ENCODE measurements at regions not wholly inside any gene's neighbourhood (a gene's known extent, or its start where the extent isn't known, plus 50 kb on each side); places are given as distances from the start of the nearest gene placed in this dataset.

DNA sequence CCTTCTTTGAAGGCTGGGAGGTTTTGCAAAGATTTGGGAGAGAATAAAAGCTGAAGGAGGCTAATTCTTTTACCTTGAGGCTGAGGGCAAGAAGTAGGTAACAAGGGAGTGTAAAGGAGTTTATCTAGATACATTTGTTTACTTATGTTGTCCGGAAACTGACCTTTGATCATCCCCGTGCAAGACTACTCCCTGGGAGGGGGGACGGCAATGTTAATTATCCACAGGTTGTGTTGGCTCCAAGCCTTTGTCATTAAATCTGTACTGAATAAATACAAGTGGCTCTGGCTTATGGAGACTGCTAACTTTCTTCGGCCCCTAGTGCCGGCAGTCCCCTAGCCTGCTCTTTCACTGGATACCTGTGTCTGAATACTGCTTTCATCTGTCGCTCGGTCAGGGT, 1250.6 kb upstream of the LRRTM3 start:
- DNase-seq (ENCODE audit: low read depth): no peak

DNA sequence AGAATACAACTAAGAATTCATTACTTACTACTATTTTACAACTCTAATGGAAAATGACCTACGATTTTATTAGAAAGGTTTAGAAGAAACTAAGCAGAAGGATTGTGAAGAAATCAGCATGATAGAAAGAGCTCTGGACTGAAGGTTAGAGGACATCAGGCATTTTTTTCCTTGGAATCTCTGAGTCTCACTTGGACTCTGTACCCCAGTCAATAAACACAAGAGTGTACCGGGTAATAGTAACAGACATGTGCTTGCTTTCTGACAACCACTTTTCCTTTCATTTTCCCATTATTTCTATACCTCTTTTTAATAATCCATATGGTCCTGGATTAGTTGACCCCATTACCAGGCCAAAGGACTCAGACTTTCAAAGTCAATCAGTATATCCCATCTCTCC, 1240.9 kb upstream of the LRRTM3 start:
- DNase-seq (ENCODE audit: low read depth): no peak

DNA sequence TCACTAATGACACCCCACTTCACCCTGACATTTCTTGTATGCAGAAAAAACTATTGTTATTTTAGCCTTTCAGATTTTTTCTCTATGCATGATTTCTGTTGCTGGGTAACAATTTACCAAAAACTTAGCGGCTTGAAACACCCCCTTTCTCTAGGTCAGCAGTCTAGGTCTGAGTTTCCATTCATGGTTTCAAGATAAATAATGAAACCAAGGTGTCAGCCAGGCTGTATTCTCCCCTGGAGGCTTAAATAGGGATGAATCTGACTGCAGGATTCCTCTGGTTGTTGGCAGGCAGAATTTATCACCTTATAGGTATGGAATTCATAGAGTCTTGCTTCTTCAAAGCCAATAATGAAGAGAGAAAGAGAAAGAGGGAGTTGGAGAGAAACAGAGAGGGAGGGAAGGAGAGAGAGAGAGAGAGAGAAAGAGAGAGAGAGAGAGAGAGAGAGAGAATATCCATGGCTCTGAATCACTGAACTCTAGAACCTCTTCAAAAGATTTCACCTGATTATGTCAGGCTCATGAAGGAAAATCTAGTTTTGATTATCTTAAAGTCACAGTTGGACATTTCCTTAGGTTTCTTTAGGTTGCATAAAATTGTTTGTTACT, 1224.6 kb upstream of the LRRTM3 start:
- no peak for DNase-seq (ENCODE audit: low read depth)

GRCh38 chr10:65708057-65708456, 1217.8 kb upstream of the LRRTM3 start:
- DNase-seq (ENCODE audit: low read depth): no peak

DNA sequence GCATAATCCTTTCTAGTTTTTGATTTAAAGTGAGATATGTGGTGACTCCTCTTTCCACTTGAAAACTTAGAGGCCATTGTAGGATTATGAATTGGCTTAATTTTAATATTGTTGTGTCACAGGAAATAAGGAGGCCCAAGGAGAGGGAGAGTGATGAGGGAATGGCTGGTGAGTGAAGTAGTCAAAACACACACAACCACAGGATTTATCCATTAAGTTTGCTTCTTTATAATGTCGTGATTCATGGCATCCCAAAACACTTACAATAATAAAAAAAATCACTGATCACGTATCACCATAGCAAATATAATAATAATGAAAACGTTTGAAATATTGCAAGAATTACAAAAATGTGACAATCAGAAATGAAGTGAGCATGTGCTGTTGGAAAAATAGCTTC, 1215.5 kb upstream of the LRRTM3 start:
- no peak for DNase-seq (ENCODE audit: low read depth)

DNA sequence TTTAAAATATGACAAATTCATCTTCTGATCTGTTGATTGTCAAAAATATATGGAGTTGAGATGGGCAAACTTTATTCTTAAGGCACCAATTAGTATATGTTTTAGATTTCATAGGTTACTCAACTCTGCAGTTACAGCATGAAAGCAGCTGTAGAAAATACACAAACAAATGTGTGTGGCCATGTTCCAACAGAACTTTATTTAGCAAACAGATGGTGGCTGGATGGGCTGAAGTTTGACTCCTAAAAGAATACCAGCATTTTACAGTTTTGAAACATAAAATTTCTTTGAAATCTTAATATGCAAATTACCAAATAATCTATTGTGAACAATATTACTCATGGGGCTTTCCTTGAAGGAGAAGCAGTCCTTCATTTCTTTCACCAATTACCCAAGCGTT, 1206.0 kb upstream of the LRRTM3 start:
- no peak for DNase-seq (ENCODE audit: low read depth)

GRCh38 chr10:65720901-65721300, 1204.9 kb upstream of the LRRTM3 start:
- DNase-seq (ENCODE audit: low read depth): no peak

GRCh38 chr10:65723525-65723924, 1202.3 kb upstream of the LRRTM3 start:
- DNase-seq (ENCODE audit: low read depth): no peak

- no peak for DNase-seq (ENCODE audit: low read depth)
Measured at GRCh38 chr10:65735382-65735781, 1190.5 kb upstream of the LRRTM3 start.

- no peak for DNase-seq (ENCODE audit: low read depth)
Measured at GRCh38 chr10:65742906-65743305, 1182.9 kb upstream of the LRRTM3 start.

DNA sequence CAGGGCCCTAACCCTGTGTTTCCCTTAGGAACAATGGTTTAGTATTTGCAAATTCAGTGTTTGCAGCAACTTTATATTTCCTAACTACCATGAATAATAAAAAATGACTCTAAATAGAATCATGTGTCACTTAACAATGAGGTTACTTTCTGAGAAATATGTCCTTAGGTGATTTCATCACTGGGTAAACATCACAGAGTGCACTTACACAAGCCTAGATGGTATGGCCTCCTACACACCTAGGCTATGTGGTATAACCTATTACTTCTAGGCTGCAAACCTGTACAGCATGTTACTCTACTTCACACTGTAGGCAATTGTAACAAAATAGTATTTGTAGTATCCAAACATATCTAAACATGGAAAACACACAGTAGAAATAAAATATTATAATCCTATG, 1174.6 kb upstream of the LRRTM3 start:
- no peak for DNase-seq (ENCODE audit: low read depth)

DNA sequence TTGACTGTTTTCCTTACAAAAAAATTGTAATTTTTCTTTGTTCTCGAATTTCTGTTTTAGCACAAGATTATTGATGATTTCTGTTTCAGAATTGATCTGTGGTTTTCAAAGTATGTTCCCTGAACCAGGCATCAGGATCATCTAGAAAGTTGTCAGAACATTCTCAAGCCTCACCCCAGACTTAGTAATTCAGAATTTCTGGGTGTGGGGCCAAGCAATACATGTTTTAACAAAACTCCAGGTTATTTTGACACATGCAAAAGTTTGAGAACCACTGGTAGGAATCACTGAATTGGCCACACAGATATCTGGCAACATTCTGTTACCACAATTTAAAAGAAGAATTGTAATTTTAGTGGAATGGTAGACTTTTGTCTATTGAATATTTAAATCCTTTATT, 1173.9 kb upstream of the LRRTM3 start:
- no peak for DNase-seq (ENCODE audit: low read depth)

DNA sequence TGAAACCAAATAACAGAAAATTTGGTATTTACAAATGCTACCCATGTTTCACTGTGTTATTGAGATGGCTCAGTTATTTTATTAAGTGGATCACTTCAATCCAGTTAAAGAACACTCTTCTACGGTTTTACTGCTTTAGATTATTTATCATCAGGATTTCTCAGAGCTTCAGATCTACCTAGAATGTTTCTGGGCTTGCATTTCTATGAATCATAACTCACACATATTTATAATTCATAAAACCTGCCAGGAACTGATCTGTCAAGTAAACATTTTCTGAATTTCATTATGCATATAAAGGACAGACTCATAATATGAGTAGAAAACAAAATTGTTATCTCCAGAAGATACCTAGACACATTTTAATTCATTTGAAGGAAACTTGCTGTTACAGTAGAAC, 1172.3 kb upstream of the LRRTM3 start:
- no peak for DNase-seq (ENCODE audit: low read depth)

DNA sequence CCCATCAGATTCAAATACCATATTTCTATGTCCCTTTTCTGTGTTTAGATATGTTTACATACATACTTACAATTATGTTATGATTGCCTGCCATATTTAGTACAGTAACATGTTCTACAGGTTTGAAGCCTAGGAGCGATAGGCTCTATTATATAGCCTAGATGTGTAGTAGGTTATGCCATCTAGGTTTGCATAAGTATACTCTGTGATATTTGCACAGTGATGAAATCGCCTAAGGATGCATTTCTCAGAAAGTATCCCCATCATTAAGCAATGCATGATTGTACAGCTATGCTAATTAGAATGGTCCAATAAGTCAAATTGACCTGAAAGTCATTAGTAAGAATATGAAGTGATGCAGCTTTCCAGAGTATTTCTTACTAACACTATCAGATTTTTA, 1171.7 kb upstream of the LRRTM3 start:
- DNase-seq (ENCODE audit: low read depth): no peak

DNA sequence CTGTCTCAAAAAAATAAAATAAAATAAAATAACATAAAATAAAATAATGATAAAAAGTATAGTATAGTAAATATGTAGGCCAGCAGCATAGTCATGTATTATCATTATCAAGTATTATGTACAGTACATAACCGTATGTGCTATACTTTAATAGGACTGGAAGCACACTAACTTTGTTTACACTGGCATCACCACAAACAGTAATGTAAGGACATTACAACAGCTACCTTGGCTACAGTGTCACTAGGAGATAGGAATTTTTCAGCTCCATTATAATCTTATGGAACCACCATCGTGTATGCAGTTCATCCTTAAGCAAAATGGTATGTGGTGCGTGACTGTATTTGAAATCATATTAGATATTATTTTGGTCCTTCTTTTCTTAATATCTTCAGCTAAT, 1163.5 kb upstream of the LRRTM3 start:
- DNase-seq (ENCODE audit: low read depth): no peak

DNA sequence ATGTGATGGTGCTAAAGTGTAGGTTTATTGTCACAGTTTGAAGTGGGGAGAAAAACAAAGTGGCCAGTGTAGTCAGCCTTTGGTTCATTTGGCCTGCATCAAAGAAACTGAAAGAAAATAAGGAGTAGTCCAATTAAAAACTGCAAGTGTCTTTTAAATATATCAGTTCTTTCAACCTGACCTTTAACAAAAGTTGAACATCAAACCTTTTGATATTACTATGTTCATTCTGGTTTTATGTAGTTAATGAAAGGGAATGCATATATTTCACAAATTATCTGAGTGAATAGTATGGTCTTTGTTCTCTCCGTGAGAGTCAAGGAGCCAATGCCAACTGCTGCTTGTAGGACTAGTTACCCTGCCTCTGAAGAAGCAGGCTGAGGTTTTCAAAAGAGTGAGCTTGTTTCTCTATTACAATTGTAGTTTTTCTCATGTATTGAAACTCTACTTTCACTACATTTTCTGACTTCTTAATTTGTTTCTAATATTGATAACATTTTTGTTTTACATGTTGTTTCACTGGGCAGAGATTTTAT, 1160.8 kb upstream of the LRRTM3 start:
- no peak for DNase-seq (ENCODE audit: low read depth)

DNA sequence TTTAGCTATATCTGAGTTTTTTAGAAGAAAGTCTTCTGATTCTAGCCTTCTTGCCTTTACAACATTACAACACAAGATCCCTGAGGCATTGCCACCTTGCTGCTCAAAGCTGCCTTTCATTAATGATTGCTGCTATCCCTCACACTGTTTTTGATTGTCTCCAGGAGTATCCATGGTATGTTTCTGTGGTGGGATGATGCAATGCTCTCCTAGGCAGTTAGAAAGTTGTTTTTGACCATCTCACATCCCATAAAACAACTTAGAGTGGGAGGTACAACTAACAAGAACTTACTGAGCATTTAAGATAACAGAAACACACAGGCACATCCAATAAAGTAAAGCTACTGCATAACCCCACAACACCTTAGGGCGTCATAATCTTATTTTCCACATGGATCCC, 1156.0 kb upstream of the LRRTM3 start:
- DNase-seq (ENCODE audit: low read depth): no peak

DNA sequence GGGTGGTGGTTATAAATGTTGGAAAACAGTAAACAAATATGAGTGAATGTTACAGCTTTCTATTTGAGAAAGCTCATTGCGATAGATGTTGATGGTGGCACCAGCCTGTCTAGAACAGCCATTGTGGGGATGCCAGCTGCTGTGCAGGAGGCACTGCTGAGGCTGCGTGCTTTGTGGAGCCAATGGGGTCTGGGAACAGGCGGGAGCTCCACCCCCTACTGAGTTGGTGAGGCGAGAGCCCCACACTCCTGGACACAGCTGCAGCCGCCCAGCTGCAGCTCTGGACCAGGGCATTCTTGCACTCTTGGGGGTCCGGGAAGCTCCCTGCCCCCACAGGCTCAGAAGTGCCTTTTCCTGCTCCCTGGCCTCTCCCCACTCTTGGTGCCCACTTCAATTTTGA, 1147.1 kb upstream of the LRRTM3 start:
- no peak for DNase-seq (ENCODE audit: low read depth)

DNA sequence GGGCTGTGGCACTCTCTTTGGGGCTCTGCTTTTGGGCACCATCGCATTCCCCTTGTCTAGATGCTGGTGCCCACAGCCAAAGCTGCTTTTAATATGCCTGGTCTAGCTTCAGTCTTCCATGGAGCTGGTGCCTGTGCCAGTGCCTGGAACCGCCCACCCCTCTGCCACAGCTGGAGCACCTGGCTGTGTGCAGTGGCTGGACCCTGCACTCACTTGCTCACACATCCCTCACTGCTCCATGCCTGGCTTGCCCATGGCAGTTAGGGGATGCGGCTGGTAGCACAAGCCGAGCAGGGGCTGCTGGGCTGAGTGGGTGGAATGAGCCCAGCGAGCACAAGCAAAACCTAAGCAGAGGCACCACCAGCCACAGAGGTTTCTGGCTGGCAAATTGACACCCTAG, 1145.9 kb upstream of the LRRTM3 start:
- DNase-seq (ENCODE audit: low read depth): no peak

DNA sequence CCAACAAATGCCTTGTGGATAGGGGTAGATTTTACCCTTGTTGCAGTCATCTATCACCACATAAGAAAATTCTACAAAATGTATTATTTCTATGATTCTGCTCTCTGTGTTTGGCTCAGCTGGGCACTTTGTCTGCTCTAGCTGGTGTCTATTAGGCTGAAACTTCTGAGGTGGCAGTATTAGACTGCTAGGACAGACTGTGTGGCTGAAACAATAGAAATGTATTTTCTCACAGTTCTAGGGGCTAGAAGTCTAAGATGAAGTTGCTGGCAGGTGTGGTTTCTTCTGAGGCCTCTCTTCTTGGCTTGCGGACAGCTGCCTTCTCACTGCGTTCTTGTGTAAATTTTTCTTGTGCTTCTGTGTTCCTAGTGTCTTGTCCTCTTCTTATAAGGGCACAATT, 1139.6 kb upstream of the LRRTM3 start:
- DNase-seq (ENCODE audit: low read depth): no peak

DNA sequence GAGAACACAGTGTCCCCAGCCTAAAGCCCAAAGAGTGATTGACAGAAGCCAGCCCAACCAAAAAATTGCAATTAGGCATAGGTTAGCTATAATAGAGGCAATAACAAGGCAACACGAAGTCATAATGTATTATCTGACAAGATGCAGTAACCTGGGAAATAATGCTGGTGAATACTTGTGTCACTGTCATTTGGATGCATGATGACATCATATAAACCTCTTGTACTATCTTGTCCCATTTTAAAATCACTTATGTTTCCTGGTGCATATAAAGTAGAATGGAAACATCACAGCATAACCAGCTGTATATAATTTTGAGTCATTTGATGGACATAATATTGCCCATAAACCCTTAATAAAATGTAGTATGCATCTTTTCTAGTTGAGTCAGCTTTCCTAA, 1138.3 kb upstream of the LRRTM3 start:
- no peak for DNase-seq (ENCODE audit: low read depth)

DNA sequence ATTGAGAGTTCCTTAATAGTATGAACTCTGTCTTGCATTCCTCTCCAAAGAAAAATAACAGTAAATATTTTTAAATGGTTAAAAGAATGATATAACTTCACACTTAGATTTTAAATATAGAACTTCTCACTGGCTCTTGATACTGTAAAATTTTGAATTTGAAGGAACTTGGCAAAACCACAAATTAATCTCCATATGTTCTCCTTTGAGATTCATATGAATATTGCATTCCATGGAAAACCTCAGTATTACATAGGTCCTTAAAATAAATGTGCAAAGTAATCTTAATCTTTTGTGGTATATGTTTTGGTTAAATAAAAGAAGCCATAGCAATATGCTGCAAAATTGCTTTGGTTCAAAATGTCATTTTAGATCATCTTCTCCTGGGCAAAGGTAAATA, 1137.6 kb upstream of the LRRTM3 start:
- DNase-seq (ENCODE audit: low read depth): no peak

- DNase-seq (ENCODE audit: low read depth): no peak
Measured at GRCh38 chr10:65791979-65792378, 1133.9 kb upstream of the LRRTM3 start.

DNA sequence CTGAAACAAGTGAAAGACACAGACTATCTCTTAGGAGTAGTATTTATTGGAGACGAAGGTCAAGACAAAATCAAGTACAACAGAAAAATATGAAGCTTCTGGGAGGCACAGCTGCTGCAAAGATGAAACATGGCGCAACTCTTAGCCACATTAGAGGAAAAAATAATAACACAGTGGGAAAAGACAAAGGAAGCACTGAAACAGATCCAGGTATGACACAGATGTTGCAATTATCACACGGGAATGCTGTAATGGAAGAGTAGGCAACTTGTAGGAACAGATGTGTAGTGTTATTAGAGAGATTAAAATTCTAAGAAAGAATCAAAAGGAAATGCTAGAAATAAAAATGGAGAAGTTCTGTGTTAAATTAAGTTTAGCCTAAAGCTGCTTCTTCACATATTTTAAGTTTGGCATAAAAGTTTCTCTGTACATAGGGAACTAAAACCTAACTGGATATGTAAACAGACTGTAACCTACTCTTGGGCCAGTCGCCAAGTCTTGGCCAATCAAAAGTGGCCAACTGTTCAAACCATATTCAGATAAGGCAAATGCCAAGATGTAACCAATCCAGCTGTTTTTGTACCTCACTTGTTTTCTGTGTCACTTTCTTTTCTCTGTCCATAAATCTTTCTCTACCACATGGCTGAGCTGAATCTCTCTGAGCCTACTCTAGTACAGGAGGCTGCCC, 1132.0 kb upstream of the LRRTM3 start:
- no peak for DNase-seq (ENCODE audit: low read depth)

Data from ELR (cell line).